22Rv1 (cell line): ENCODE measurements at regions not wholly inside any gene's neighbourhood (a gene's known extent, or its start where the extent isn't known, plus 50 kb on each side); places are given as distances from the start of the nearest gene placed in this dataset.

ENCODE experiments used
- CTCF ChIP-seq: fragments of 450-650 bp; IDR thresholded peaks from 2 replicates; pipeline ENCODE4 v1.5.1; 2017; ENCODE audit warnings: mild to moderate bottlenecking
- ZFX ChIP-seq: fragments of 450-650 bp; IDR thresholded peaks from 2 replicates; pipeline ENCODE4 v1.6.1; 2017; ENCODE audit warnings: antibody characterized with exemption, borderline replicate concordance

GRCh38 chr7:115319541-115319940 lies 397.6 kb downstream of the MDFIC start:
- no peak for TF ChIP-seq CTCF
- no peak for TF ChIP-seq ZFX
